NT2/D1 (cell line): ENCODE measurements at regions not wholly inside any gene's neighbourhood (a gene's known extent, or its start where the extent isn't known, plus 50 kb on each side); places are given as distances from the start of the nearest gene placed in this dataset.

Experiments used
- DNase-seq: peaks from one replicate; pipeline ENCODE4 v3.0.0-alpha.2; 2011; ENCODE audit warnings: low read depth, low spot score
- H3K27me3 ChIP-seq: 2 replicates; pipeline ENCODE4 v1.6.0; 2011; ENCODE audit warnings: mild to moderate bottlenecking; ENCODE audit not compliant: insufficient read length, insufficient read depth
- H3K36me3 ChIP-seq: 2 replicates; pipeline ENCODE4 v1.6.1; 2011; ENCODE audit warnings: mild to moderate bottlenecking, low read length, mixed read lengths; ENCODE audit not compliant: insufficient read depth, insufficient read length
- H3K4me1 ChIP-seq: 2 replicates; pipeline ENCODE4 v1.5.1; 2011; ENCODE audit not compliant: insufficient read depth, insufficient read length
- H3K4me3 ChIP-seq: 2 replicates; pipeline ENCODE4 v1.5.1; 2011; ENCODE audit warnings: low read depth; ENCODE audit not compliant: insufficient read length
- H3K9ac ChIP-seq: 2 replicates; pipeline ENCODE4 v1.6.0; 2011; ENCODE audit warnings: low read depth; ENCODE audit not compliant: insufficient read length
- H3K9me3 ChIP-seq: 2 replicates; pipeline ENCODE4 v1.5.1; 2011; ENCODE audit warnings: mild to moderate bottlenecking, low read length; ENCODE audit not compliant: insufficient read depth
- SUZ12 ChIP-seq: IDR thresholded peaks from 2 replicates; pipeline ENCODE4 v1.6.1; 2011; ENCODE audit not compliant: insufficient read length, insufficient read depth; ENCODE audit errors: extremely low read depth
- YY1 ChIP-seq: IDR thresholded peaks from 2 replicates; pipeline ENCODE4 v1.6.1; 2011; ENCODE audit not compliant: insufficient read length, insufficient read depth
- ZNF274 ChIP-seq: IDR thresholded peaks from 2 replicates; pipeline ENCODE4 v1.6.1; 2011; ENCODE audit warnings: mild to moderate bottlenecking, low read depth, low read length

DNA sequence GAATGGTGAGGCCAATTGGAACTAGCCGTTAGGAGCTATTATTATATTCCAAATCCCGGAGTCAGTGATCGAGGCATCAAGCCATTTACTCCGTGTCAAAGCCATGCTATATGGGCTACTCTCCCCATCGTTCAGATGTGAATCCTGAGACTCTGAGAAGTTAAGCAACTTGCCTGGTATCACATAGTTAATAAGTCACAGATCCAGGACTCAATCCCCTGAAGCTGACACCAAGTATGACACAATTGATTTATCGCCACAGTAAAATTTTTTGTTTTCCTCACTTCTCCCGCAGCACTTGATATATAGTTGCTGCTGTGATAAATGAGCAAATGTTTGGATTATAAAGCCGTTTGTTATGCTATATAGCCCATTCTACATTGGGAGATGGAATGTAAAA lies 50.8 kb upstream of the TSHZ2 start:
- no peak for DNase-seq
- H3K27me3 ChIP-seq: no peaks in the 10 kb centered on the region
- no peaks in the 10 kb centered on the region for H3K4me1 ChIP-seq
- TF ChIP-seq ZNF274 (no peak), SUZ12 (no peak), YY1 (no peak)
- H3K36me3 ChIP-seq: no peaks in the 10 kb centered on the region
- H3K4me3 ChIP-seq: no peak overlapping the region
- no peaks in the 10 kb centered on the region for H3K9me3 ChIP-seq
- H3K9ac ChIP-seq: no peak overlapping the region

DNA sequence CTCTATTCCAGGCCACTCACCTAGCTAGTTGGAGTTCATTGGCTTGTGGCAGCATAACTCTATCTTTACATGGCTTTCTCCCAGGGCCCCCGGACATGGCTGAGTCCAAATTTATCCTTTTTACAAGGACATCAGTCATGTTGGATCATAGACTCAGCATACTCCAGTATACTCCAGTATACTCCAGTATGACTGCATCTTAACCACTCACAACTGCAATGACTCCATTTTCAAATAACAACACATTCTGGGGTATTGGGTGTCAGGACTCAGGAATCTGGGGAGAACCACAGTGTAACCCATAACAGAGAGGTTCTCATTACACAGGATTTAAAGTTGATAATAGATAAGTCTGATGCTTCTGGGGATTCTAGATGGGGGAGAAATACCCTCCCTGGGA lies 53.8 kb upstream of the TSHZ2 start:
- H3K27me3 ChIP-seq: no peaks in the 10 kb centered on the region
- DNase-seq: no peak
- H3K36me3 ChIP-seq: no peaks in the 10 kb centered on the region
- no peaks in the 10 kb centered on the region for H3K9me3 ChIP-seq
- TF ChIP-seq SUZ12 (no peak), ZNF274 (no peak), YY1 (no peak)
- no peak overlapping the region for H3K4me3 ChIP-seq
- no peak overlapping the region for H3K9ac ChIP-seq
- H3K4me1 ChIP-seq: no peaks in the 10 kb centered on the region

DNA sequence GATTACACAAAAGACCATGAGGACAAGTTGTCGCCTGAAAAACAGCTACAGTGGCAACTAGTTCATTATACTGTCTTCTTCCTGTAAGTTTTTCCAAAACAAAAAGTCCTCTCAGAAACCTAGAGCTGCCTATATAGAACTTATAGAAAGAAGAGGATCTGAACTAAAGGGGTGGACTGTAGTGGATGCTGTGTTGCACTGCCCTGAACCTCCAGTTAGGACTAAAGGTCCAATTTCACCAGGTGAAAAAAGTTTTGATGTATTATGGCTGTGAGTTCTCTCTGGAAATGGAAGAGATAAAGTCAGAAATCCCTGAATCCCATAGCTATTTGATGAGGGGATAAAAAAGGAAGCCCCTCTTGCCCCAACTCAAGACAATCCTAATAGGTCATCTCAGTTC lies 56.6 kb upstream of the TSHZ2 start:
- Histone ChIP-seq H3K9me3 (no peaks in the 10 kb centered on the region), H3K36me3 (no peaks in the 10 kb centered on the region), H3K4me1 (no peaks in the 10 kb centered on the region), H3K9ac (no peak overlapping the region), H3K27me3 (no peaks in the 10 kb centered on the region), H3K4me3 (no peak overlapping the region)
- no peak for DNase-seq
- TF ChIP-seq YY1 (no peak), ZNF274 (no peak), SUZ12 (no peak)

GRCh38 chr20:52914870-52915269 lies 57.3 kb upstream of the TSHZ2 start:
- H3K4me3 ChIP-seq: no peak overlapping the region
- no peaks in the 10 kb centered on the region for H3K9me3 ChIP-seq
- H3K27me3 ChIP-seq: no peaks in the 10 kb centered on the region
- no peaks in the 10 kb centered on the region for H3K36me3 ChIP-seq
- no peaks in the 10 kb centered on the region for H3K4me1 ChIP-seq
- no peak for DNase-seq
- H3K9ac ChIP-seq: no peak overlapping the region
- no peak for TF ChIP-seq YY1
- TF ChIP-seq ZNF274: no peak
- no peak for TF ChIP-seq SUZ12

DNA sequence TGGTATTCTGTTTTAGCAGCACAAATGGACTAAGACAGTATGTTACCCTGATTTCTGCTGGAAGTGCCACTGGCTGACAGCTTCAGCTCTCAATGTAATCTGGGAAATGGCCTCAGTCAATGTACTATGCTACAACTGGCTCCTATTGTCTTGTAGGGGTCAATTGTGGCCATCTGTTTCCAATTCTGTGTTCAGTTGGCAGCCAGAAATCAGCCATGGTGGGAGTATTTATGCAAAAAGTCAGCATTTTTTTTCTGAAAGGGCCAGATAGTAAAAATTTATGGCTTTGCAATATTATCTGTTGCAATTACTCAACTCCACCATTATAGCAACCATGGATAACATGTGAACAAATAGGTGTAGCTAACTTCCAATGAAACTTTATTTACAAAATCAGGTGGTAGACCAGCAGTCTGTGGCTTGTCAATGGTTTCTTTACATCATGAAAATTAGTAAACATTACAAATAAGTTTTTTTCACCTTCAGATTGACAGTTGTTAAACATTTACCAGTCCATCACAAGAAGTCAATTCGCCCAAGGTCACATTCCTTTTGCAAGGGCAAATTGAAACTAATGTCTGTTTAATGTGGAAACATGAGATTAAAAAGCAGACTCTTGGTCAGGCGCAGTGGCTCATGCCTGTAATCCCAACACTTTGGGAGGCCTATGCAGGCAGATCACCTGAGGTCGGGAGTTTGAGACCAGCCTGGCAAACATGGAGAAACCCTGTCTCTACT lies 58.3 kb upstream of the TSHZ2 start:
- Histone ChIP-seq H3K9me3 (no peaks in the 10 kb centered on the region), H3K4me1 (no peaks in the 10 kb centered on the region), H3K9ac (no peak overlapping the region), H3K4me3 (no peak overlapping the region), H3K36me3 (no peaks in the 10 kb centered on the region), H3K27me3 (no peaks in the 10 kb centered on the region)
- TF ChIP-seq ZNF274: no peak
- no peak for DNase-seq

DNA sequence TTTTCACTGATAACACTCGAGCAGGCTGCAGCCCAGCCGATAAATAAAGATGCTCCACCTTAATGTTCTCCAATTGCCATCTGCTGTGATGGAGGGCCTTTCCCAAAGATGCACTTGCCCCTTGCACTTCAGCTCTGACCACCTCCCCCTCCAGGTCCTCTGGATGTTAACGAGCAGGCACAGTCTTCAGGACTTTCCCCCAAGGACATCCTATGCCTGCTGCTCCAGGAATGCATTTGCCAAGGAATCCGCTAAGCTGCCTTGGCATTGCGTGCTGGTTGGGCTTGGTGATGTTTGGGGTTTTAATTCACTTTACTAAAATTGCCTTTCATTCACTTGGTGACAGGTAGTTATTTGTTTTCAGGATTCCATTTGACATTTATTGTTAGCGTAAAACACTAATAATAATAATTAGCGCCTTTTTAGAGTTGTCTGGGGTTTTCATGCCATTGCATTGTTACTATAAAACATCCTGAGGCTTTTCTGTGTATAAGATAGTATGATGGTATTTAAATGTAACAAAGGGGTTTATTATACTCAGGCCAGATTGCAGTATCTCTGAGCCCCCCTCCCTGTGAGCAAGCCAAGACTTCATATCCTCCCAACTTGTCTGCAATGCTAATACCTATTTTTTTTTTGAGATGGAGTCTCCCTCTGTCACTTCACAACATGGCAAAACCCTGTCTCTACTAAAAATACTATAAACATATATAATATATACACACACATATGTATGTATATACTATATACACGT lies 66.7 kb upstream of the TSHZ2 start:
- Histone ChIP-seq H3K9me3 (no peaks in the 10 kb centered on the region), H3K36me3 (no peaks in the 10 kb centered on the region), H3K27me3 (no peaks in the 10 kb centered on the region), H3K9ac (no peak overlapping the region), H3K4me1 (no peaks in the 10 kb centered on the region), H3K4me3 (no peak overlapping the region)
- no peak for DNase-seq
- no peak for TF ChIP-seq SUZ12
- TF ChIP-seq ZNF274: no peak
- TF ChIP-seq YY1: no peak

GRCh38 chr20:52904837-52905236 lies 67.3 kb upstream of the TSHZ2 start:
- Histone ChIP-seq H3K4me1 (no peaks in the 10 kb centered on the region), H3K36me3 (no peaks in the 10 kb centered on the region), H3K4me3 (no peak overlapping the region), H3K9ac (no peak overlapping the region), H3K27me3 (no peaks in the 10 kb centered on the region), H3K9me3 (no peaks in the 10 kb centered on the region)
- no peak for TF ChIP-seq ZNF274
- DNase-seq: no peak
